Gastroesophageal sphincter (tissue), 4 donors: ENCODE measurements at regions not wholly inside any gene's neighbourhood (a gene's known extent, or its start where the extent isn't known, plus 50 kb on each side); places are given as distances from the start of the nearest gene placed in this dataset.

Experiments
- ATAC-seq: fragments of 150-250 bp; one replicate; pipeline ENCODE4 v1.9.1; 2016; ENCODE audit warnings: mild to moderate bottlenecking, moderate library complexity
- H3K27ac ChIP-seq, 4 donors: fragments of 200-600 bp; sonication (generic) in 3 of 4; 1 replicate in 3 of 4; 2 replicates in 1 of 4; pipeline ENCODE4 v1.5.1; 2016 to 2019
- H3K27me3 ChIP-seq: fragments of 200-600 bp; sonication (generic); one replicate; pipeline ENCODE4 v1.5.1; 2019
- H3K36me3 ChIP-seq, 2 donors: fragments of 200-600 bp; sonication (generic); one replicate each; pipeline ENCODE4 v1.5.1; 2019; ENCODE audit warnings: control low read depth in 1 of 2
- H3K4me1 ChIP-seq, 3 donors: fragments of 200-600 bp; sonication (generic); 1 replicate in 2 of 3; 2 replicates in 1 of 3; pipeline ENCODE4 v1.5.1; 2016 to 2019; ENCODE audit warnings: control low read depth in 2 of 3
- H3K4me3 ChIP-seq, 2 donors: fragments of 200-600 bp; sonication (generic); one replicate each; pipeline ENCODE4 v1.5.1; 2019; ENCODE audit warnings: mild to moderate bottlenecking in 1 of 2, moderate library complexity in 1 of 2
- H3K9me3 ChIP-seq, 3 donors: fragments of 200-600 bp; sonication (generic); one replicate each; pipeline ENCODE4 v1.5.1; 2017 to 2019; ENCODE audit warnings: control low read depth in 2 of 3
- EP300 ChIP-seq: sonication (generic); formaldehyde crosslinking; IDR thresholded peaks from one replicate; pipeline ENCODE4 v1.6.1; 2017; ENCODE audit warnings: antibody characterized with exemption, mild to moderate bottlenecking
- POLR2A ChIP-seq, 2 donors: fragments of 450-650 bp; IDR thresholded peaks; one replicate each; pipeline ENCODE4 v1.6.1; 2017; ENCODE audit warnings: antibody characterized with exemption in 2 of 2, mild to moderate bottlenecking in 2 of 2, moderate library complexity in 1 of 2
- POLR2AphosphoS5 ChIP-seq: sonication (generic); formaldehyde crosslinking; IDR thresholded peaks from one replicate; pipeline ENCODE4 v1.6.1; 2017; ENCODE audit warnings: antibody characterized with exemption
- WGBS, 2 donors: methylation state at CpG; one replicate each; pipeline ENCODE4 v1.1.5; 2018; ENCODE audit warnings: low coverage in 1 of 2; 5-methylcytosine and 5-hydroxymethylcytosine counted together
- TF ChIP-seq, protein P1 (sequence below), 4 experiments: fragments of 200-600 bp in 2 of 4; fragments of 450-650 bp in 2 of 4; sonication (generic) in 1 of 4; IDR thresholded peaks; one replicate each; pipeline ENCODE4 v1.5.1; 2017 to 2019; ENCODE audit warnings: antibody characterized with exemption in 4 of 4, mild to moderate bottlenecking in 2 of 4, moderate library complexity in 2 of 4

DNA sequence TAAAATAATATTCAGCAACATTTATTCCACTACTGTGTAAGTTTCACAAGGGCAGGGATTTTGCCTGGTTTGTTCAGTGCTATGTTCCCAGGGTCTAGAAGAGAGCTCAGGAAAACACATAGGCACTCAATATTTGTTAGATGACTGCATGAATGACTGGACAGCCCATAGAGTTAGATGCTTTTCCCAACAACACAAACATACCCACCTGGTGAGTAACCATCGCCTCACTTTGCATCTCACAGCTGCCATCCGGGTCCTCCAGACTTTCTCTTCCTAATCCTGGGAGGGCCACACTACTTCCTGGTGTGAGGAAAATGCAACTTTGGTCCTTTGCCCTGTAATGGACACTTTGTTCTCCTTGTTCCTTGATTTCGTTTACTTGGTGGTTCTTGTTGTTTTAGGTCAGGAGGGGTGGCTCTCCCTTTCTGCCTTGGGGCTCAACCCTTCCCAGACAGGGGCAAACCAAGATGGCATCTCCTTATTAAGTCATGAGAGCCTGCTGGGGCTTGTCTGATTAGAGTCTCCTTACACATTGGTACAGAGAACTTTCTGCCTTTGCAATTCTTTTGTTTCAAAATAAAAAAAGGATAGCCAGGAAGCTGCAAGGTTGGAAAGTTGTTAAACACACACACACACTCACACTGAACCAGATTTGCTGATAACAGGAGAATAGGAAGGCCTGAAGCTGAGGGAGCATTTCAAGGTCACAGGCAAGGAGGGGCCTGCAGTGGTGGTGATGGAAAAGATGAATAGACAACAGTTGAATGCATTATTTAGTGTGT lies 190.6 kb downstream of the MID1IP1 start:
- H3K9me3 ChIP-seq: no peaks in the 10 kb centered on the region
- TF ChIP-seq EP300 (no peak), POLR2AphosphoS5 (no peak), POLR2A (IDR thresholded peaks at IDR 0.05) (no peak)
- TF ChIP-seq, protein P1, sequence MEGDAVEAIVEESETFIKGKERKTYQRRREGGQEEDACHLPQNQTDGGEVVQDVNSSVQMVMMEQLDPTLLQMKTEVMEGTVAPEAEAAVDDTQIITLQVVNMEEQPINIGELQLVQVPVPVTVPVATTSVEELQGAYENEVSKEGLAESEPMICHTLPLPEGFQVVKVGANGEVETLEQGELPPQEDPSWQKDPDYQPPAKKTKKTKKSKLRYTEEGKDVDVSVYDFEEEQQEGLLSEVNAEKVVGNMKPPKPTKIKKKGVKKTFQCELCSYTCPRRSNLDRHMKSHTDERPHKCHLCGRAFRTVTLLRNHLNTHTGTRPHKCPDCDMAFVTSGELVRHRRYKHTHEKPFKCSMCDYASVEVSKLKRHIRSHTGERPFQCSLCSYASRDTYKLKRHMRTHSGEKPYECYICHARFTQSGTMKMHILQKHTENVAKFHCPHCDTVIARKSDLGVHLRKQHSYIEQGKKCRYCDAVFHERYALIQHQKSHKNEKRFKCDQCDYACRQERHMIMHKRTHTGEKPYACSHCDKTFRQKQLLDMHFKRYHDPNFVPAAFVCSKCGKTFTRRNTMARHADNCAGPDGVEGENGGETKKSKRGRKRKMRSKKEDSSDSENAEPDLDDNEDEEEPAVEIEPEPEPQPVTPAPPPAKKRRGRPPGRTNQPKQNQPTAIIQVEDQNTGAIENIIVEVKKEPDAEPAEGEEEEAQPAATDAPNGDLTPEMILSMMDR (IDR thresholded peaks at IDR 0.05): no peak
- 82% methylated on average over 3 of the region's 3 CpGs; no CpG with 5 or more reads in 1 of the 2 donors for WGBS, 2 donors
- H3K36me3 ChIP-seq: no peaks in the 10 kb centered on the region
- H3K4me3 ChIP-seq: no peak overlapping the region
- H3K27me3 ChIP-seq: no peaks in the 10 kb centered on the region
- no peak for ATAC-seq
- H3K27ac ChIP-seq: no peak overlapping the region
- H3K4me1 ChIP-seq: no peaks in the 10 kb centered on the region

DNA sequence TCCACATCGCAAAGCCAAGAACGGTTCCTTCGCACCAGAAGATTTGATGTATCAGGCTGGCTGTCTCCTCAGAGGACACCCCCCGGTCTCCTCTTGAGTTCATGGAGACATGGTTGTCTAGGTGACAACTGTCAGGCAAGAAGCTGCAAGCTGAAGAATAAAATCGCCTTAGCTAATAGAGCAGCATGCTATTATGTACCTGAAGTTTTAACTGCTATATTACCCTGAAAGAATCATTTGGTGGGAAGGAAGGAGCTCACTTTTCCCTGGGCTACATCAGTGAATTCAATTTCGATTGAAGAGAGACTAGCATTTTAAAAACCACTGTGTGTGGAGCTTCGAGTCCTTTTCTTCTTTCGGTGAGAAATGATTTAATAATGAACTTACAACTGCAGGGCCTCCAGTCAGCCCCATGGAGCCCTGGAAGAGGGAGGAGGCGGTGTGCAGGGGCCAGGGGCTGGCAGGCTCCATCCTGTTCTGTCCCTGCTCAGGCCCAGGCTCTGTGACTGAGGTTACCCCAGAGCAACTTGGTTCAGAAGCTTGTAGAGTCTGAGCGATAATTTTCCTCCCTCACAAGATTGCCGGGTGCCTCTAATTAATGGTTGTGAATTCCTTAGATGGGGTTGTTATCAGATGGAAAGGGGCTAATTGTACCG lies 191.3 kb downstream of the MID1IP1 start:
- Histone ChIP-seq H3K4me3 (no peak overlapping the region), H3K36me3 (no peaks in the 10 kb centered on the region), H3K4me1 (no peaks in the 10 kb centered on the region), H3K27ac (no peak overlapping the region), H3K9me3 (no peaks in the 10 kb centered on the region), H3K27me3 (no peaks in the 10 kb centered on the region)
- ATAC-seq: no peak
- TF ChIP-seq EP300 (no peak), POLR2AphosphoS5 (no peak), POLR2A (IDR thresholded peaks at IDR 0.05) (no peak)
- TF ChIP-seq, protein P1 (IDR thresholded peaks at IDR 0.05): no peak
- 74 to 88% methylated on average over 3 to 6 of the region's 12 CpGs for WGBS, 2 donors

DNA sequence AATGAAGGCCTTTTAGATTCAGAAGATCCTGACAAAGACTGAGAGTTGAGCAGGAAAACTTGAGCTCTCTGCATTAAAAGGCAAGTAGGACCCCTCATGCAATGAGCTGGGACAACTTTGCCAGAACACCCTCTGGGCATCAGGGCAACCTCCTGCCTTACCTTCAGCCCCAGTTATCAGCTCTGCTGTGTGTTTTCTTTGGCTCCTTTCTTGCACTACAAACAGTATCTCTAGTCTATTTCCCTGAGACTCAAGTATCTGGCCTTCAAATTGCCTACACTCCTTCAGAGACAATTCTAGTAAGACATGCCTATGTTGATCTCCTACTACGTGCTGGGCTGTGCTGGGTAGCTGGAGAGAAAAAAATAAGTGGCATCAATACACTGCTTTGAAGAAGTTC lies 192.2 kb downstream of the MID1IP1 start:
- TF ChIP-seq, protein P1 (IDR thresholded peaks at IDR 0.05): no peak
- no peak for TF ChIP-seq EP300
- TF ChIP-seq POLR2A (IDR thresholded peaks at IDR 0.05): no peak
- no peak for TF ChIP-seq POLR2AphosphoS5
- Histone ChIP-seq H3K27me3 (no peaks in the 10 kb centered on the region), H3K36me3 (no peaks in the 10 kb centered on the region), H3K9me3 (no peaks in the 10 kb centered on the region), H3K27ac (no peak overlapping the region), H3K4me3 (no peak overlapping the region), H3K4me1 (no peaks in the 10 kb centered on the region)
- ATAC-seq: no peak
- no CpG with 5 or more reads among the region's 1 CpG for WGBS, 2 donors

DNA sequence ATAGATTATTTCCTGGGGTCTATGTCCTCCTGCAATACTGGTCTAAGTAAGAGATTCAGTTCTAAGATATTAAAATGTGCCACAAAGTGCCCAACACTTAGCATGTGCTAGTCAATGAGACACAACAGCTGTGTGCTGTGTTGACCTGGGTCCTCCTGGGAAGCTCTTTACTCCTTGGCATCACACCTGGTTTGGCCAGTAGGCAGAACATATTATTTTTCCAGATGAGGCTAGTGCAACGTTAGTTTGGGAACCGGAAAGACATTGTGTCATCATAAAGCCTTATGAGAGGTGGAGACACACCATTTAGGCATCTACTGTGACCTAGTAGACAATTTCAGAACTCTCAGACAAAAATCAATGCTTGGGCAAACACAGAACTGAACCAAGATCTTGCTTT lies 197.8 kb downstream of the MID1IP1 start:
- no peak overlapping the region for H3K27ac ChIP-seq
- H3K4me3 ChIP-seq: no peak overlapping the region
- TF ChIP-seq POLR2A (IDR thresholded peaks at IDR 0.05) (no peak), EP300 (no peak), POLR2AphosphoS5 (no peak)
- TF ChIP-seq, protein P1 (IDR thresholded peaks at IDR 0.05): no peak
- no peaks in the 10 kb centered on the region for H3K27me3 ChIP-seq
- no CpG with 5 or more reads among the region's 2 CpGs for WGBS, 2 donors
- H3K4me1 ChIP-seq: no peaks in the 10 kb centered on the region
- H3K36me3 ChIP-seq: no peaks in the 10 kb centered on the region
- no peaks in the 10 kb centered on the region for H3K9me3 ChIP-seq
- ATAC-seq: no peak
